ENCODE measurements at regions not wholly inside any gene's neighbourhood (a gene's known extent, or its start where the extent isn't known, plus 50 kb on each side); places are given as distances from the start of the nearest gene placed in this dataset.
"Not testable (repeated sequence)": the region's sequence is repeated elsewhere in the genome, so short reads cannot be mapped to it uniquely, and the experiment has no call there.

DNA sequence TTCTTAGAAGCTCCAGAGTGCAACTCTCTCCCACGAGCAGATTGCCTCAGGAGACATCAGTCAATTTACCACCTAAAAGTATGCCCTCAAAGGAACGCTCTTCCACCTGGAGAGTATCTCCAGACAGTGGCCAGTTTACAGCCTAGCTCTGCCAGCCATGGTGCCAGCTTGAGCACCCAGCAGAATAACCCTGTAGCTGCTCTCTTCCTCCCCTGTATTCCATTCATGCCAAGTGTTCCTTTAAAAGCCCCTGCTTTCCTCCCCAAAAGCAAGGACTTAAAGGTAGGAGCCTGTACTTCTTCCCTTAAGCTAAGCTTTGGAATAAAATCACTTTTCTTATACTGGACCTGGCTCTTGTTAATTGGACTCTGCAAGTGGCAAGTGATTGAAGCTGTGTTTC lies 245.4 kb upstream of the TMEM132C start:
- no peak for DNase-seq (ENCODE audit: low spot score)

DNA sequence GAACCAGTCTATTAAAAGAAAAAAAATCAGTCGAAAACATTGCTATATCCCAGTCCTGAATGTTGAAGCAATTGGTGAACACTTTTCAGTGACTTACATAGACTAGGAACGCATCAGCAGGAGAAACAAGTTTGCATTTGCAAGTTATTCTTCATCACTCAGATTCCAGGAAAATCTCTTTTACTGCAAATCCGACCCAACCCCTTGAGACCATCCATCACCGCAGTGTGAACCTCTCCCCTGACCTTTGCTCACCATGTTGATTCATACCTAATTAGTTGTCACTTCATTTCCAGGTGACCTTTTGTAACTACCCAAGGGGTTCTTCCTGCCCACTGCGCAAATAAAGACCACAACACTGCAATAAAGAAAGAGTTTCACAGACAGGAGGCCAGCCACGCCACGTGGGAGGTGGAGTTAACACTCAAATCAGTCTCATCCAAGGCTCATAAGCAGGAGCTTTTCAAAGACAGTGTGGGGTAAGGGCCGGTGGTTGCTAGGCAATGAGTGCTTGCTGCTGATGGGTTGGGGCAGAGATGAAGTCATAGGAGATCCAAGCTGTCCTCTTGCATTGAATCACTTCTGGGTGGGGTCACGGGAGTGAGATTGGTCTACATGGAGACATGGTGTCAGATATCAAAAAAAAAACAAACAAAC lies 241.3 kb upstream of the TMEM132C start:
- Histone ChIP-seq H3K27ac (no peak overlapping the region), H3K4me3 (no peak overlapping the region)
- TF ChIP-seq, protein P1, sequence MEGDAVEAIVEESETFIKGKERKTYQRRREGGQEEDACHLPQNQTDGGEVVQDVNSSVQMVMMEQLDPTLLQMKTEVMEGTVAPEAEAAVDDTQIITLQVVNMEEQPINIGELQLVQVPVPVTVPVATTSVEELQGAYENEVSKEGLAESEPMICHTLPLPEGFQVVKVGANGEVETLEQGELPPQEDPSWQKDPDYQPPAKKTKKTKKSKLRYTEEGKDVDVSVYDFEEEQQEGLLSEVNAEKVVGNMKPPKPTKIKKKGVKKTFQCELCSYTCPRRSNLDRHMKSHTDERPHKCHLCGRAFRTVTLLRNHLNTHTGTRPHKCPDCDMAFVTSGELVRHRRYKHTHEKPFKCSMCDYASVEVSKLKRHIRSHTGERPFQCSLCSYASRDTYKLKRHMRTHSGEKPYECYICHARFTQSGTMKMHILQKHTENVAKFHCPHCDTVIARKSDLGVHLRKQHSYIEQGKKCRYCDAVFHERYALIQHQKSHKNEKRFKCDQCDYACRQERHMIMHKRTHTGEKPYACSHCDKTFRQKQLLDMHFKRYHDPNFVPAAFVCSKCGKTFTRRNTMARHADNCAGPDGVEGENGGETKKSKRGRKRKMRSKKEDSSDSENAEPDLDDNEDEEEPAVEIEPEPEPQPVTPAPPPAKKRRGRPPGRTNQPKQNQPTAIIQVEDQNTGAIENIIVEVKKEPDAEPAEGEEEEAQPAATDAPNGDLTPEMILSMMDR (IDR thresholded peaks at IDR 0.05): no peak
- no peak for DNase-seq (ENCODE audit: low spot score)

More for the DNA sequence above, 245.4 kb upstream of the TMEM132C start:
- Histone ChIP-seq H3K4me3 (no peak overlapping the region), H3K27ac (no peak overlapping the region)
- TF ChIP-seq, protein P1 (IDR thresholded peaks at IDR 0.05): no peak

DNA sequence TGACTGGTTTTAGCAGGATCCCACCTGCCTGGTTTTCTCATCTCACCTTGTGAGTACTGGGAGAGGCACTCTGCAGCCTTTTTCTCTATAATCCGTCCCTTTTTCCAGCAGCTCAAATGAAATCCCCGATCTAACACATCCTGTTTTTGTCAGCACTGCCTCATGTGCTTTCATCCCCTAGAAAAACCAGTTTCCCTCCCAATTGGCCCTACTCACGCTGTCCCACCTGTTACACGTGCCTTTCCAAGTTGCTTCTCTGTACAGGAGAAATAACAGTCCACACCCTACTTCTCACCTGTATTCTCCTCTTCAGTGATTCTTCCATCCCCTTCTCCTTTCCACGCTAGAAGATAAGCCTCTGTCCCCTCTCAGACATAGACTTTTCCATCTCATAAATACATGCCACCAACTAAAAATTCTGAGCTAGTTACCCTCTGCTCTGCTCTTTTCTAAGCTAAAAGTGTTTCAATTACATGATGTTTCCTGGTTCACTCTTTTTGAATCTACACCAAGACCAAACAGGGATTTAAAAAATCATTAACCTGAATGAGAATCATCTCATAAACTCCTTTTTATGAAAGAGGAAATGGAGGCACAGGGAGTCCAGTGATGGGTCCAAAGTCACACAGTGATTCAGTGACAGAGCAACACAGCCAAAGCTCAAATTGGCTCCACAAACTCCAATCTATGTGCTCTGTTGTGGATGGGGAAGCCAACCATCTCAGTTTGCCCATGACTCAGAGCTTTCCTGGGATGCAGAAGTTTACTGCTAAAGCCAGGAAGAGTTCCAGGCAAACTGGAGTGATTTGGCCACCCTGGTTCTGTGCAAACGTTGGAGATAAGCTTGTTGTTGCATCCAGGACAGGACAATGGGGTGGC lies 240.0 kb upstream of the TMEM132C start:
- H3K27ac ChIP-seq: no peak overlapping the region
- no peak for DNase-seq (ENCODE audit: low spot score)
- H3K4me3 ChIP-seq: no peak overlapping the region
- TF ChIP-seq, protein P1 (IDR thresholded peaks at IDR 0.05): no peak

DNA sequence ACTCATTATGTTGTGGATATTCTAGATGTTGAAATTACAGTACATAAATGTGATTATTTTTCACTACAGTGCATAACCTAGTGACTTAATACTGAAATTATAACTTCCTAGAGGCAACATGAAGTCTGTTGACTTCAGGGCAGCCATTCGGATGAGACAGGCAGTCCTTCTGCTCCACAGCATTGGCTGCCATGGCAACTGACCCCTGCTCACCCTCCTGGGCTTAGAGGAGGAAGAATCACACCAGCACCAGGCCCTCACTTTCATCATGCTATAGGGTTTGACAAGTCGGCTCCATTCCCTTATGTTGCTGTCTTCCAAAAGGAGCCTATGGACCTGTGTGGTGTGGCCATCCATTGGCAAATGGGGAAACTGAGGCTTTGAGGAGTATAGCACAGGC lies 233.5 kb upstream of the TMEM132C start:
- TF ChIP-seq, protein P1 (IDR thresholded peaks at IDR 0.05): no peak
- DNase-seq (ENCODE audit: low spot score): no peak
- H3K27ac ChIP-seq: no peak overlapping the region
- H3K4me3 ChIP-seq: no peak overlapping the region

DNA sequence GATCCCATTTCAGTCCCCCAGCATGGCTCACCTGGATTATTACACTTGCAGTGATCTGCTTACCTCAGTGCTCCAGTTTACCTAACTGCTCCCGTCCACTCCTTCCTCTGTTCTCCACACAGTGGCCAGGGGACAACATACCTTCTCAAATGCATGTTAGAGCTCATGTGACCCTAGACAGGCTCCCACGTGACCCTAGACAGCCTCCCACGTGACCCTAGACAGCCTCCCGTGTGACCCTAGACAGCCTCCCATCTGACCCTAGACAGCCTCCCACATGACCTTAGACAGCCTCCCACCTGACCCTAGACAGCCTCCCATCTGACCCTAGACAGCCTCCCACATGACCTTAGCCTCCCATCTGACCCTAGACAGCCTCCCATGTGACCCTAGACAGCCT lies 226.0 kb upstream of the TMEM132C start:
- H3K27ac ChIP-seq: no peak overlapping the region
- H3K4me3 ChIP-seq: no peak overlapping the region
- TF ChIP-seq, protein P1 (IDR thresholded peaks at IDR 0.05): no peak
- DNase-seq (ENCODE audit: low spot score): no peak

DNA sequence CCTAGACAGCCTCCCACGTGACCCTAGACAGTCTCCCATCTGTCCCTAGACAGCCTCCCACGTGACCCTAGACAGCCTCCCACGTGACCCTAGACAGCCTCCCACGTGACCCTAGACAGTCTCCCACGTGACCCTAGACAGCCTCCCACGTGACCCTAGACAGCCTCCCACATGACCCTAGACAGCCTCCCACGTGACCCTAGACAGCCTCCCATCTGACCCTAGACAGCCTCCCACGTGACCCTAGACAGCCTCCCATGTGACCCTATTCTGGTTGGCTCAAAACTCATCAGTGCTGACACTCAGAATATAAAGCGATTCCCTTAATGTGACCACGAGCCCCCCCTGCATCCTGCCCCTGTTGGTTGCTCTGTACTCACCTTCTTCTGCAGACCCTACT lies 224.7 kb upstream of the TMEM132C start:
- DNase-seq (ENCODE audit: low spot score); H3K27ac ChIP-seq; H3K4me3 ChIP-seq: not testable (repeated sequence)

DNA sequence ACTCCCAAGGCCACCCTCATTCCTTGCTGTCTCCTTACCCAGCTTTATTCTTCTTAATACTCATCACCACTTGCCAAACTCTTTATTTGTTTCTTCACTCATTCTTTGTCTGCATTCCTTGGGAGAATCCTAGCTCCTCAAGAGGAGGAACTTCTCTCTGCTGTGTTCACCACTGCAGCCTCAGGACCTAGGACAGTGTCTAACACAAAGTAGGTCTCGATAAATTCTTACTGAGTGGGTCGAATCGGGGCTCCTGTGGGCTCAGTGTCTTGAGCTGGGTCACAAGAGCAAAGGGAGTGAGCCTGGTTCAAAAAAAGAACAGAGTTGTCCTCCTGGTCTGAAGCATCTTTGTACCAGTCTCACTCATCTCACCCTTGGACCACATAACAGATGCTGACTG lies 224.1 kb upstream of the TMEM132C start:
- DNase-seq (ENCODE audit: low spot score): no peak
- Histone ChIP-seq H3K4me3 (no peak overlapping the region), H3K27ac (no peak overlapping the region)
- TF ChIP-seq, protein P1 (IDR thresholded peaks at IDR 0.05): no peak

All from coronary artery (tissue), 2 donors.